GM12878 (cell line): ENCODE measurements at regions not wholly inside any gene's neighbourhood (a gene's known extent, or its start where the extent isn't known, plus 50 kb on each side); places are given as distances from the start of the nearest gene placed in this dataset.

Experiments used
- ATAC-seq: fragments of 200-7000 bp; cut with Tn5 transposase; 3 replicates; pipeline ENCODE4 v1.9.1; 2020; ENCODE audit warnings: mild to moderate bottlenecking, moderate library complexity
- BruUV-seq: library from RNA; stranded (reverse); fragments of 400-500 nt; replicated peaks from 2 replicates; lab custom pipeline; 2021; lab: Mats Ljungman, UMichigan
- CTCF ChIA-PET: fragments of 300-600 bp; sonication (Branson Sonifier 250); formaldehyde crosslinking; extraction: SDS; loops from one replicate; lab custom pipeline; 2021; ENCODE audit warnings: inconsistent platforms; lab: Yijun Ruan, JAX
- POLR2A ChIA-PET: fragments of 350-600 bp; formaldehyde crosslinking; extraction: SDS; loops from one replicate; lab custom pipeline; 2021; ENCODE audit warnings: inconsistent platforms; lab: Charles Lee
- RAD21 ChIA-PET: fragments of 300-600 bp; sonication (Branson Sonifier 250); formaldehyde crosslinking; loops from one replicate; lab custom pipeline; 2023; ENCODE audit warnings: antibody characterized with exemption; ENCODE audit not compliant: unreplicated experiment; lab: Charles Lee
- SMC1A ChIA-PET: fragments of 300-600 bp; sonication (Branson Sonifier 250); formaldehyde crosslinking; loops from one replicate; lab custom pipeline; 2023; ENCODE audit not compliant: unreplicated experiment, uncharacterized antibody; lab: Charles Lee
- DNase-seq: peaks from one replicate; pipeline ENCODE4 v3.0.0-alpha.2; 2011; ENCODE audit warnings: low read depth, low spot score
- FAIRE-seq: peaks from 3 replicates; lab custom pipeline; 2011; peaks lifted over from hg19 to GRCh38; lab: Jason Lieb, UNC
- H2AFZ ChIP-seq: 2 replicates; pipeline ENCODE4 v1.6.0; 2011; ENCODE audit warnings: low read depth, low read length, control low read depth; ENCODE audit not compliant: control insufficient read depth
- H3K27ac ChIP-seq: 2 replicates; pipeline ENCODE4 v1.5.1; 2011; ENCODE audit warnings: control low read depth; ENCODE audit not compliant: control insufficient read depth, insufficient read depth
- H3K27me3 ChIP-seq, 2 experiments: replicated peaks in 1 of 2; 2 replicates each; pipeline versions ENCODE4 v1.6.0 to v1.6.1; 2011; ENCODE audit warnings: low read length in 1 of 2; ENCODE audit not compliant: control insufficient read depth in 2 of 2, insufficient read depth in 2 of 2
- H3K36me3 ChIP-seq, 2 experiments: 2 replicates each; pipeline ENCODE4 v1.5.1; 2011; ENCODE audit warnings: low read length in 1 of 2; ENCODE audit not compliant: control insufficient read depth in 2 of 2, insufficient read depth in 2 of 2
- H3K4me1 ChIP-seq: 2 replicates; pipeline ENCODE4 v1.6.1; 2011; ENCODE audit warnings: mild to moderate bottlenecking, low read length, moderate library complexity, mixed read lengths; ENCODE audit not compliant: control insufficient read depth, insufficient read depth
- H3K4me2 ChIP-seq: 2 replicates; pipeline ENCODE4 v1.6.0; 2011; ENCODE audit warnings: control low read depth; ENCODE audit not compliant: control insufficient read depth, insufficient read depth
- H3K4me3 ChIP-seq: fragments of 200-600 bp; sonication (generic); 2 replicates; pipeline ENCODE4 v1.5.1; 2016
- H3K79me2 ChIP-seq: 2 replicates; pipeline ENCODE4 v1.6.0; 2011; ENCODE audit warnings: low read length; ENCODE audit not compliant: control insufficient read depth, insufficient read depth
- H3K9ac ChIP-seq: 2 replicates; pipeline ENCODE4 v1.8.0; 2011; ENCODE audit warnings: low read length, control low read depth, mixed read lengths; ENCODE audit not compliant: control insufficient read depth, insufficient read depth
- H3K9me3 ChIP-seq: replicated peaks from 3 replicates; pipeline ENCODE4 v1.5.1; 2011; ENCODE audit warnings: mild to moderate bottlenecking, low read length; ENCODE audit not compliant: control insufficient read depth, insufficient read depth
- H4K20me1 ChIP-seq: 2 replicates; pipeline ENCODE4 v1.6.0; 2011; ENCODE audit not compliant: control insufficient read depth, insufficient read depth
- BMI1 ChIP-seq: fragments of 450-650 bp; IDR thresholded peaks from 2 replicates; pipeline ENCODE4 v1.6.1; 2016; ENCODE audit warnings: mild to moderate bottlenecking, moderate library complexity, borderline replicate concordance
- CEBPB ChIP-seq, 2 experiments: fragments of 150-350 bp in 1 of 2; IDR thresholded peaks; 2 replicates each; pipeline ENCODE4 v1.6.1; 2012 to 2014; ENCODE audit warnings: low read depth in 2 of 2, low read length in 2 of 2, borderline replicate concordance in 1 of 2, inconsistent platforms in 1 of 2
- ESRRA ChIP-seq: IDR thresholded peaks from 2 replicates; pipeline ENCODE4 v1.6.1; 2012; ENCODE audit warnings: mild to moderate bottlenecking, low read length, improper control_type of control experiment
- MEF2A ChIP-seq: IDR thresholded peaks from 2 replicates; pipeline ENCODE4 v1.6.1; 2011; ENCODE audit warnings: low read depth, mild to moderate bottlenecking, low read length, moderate library complexity; ENCODE audit not compliant: insufficient read depth
- POLR2A ChIP-seq: IDR thresholded peaks from 2 replicates; pipeline ENCODE4 v1.6.1; 2011; ENCODE audit warnings: low read depth, mild to moderate bottlenecking, low read length
- RB1 ChIP-seq: fragments of 450-650 bp; formaldehyde crosslinking; IDR thresholded peaks from 2 replicates; pipeline ENCODE4 v1.6.1; 2017; ENCODE audit warnings: mild to moderate bottlenecking, borderline replicate concordance
- TCF7 ChIP-seq: IDR thresholded peaks from 2 replicates; pipeline ENCODE4 v1.6.1; 2014; ENCODE audit warnings: antibody characterized with exemption, borderline replicate concordance
- ZSCAN29 ChIP-seq: fragments of 450-650 bp; IDR thresholded peaks from 2 replicates; pipeline ENCODE4 v1.6.1; 2017; ENCODE audit warnings: mild to moderate bottlenecking, moderate library complexity
- WGBS: methylation state at CpG from one replicate; pipeline ENCODE4 v1.1.6; 2016; ENCODE audit warnings: low lambda C conversion rate; ENCODE audit not compliant: insufficient replicate concordance, insufficient coverage; ENCODE audit errors: missing lambda C conversion rate; 5-methylcytosine and 5-hydroxymethylcytosine counted together
- in situ Hi-C: fragments of 300-500 bp; cut with MboI; formaldehyde crosslinking; loops from 9 replicates; pipeline ENCODE4 v1.14.3; 2018; ENCODE audit warnings: mixed read lengths
- intact Hi-C: fragments of 100-400 bp; cut with micrococcal nuclease; formaldehyde crosslinking; loops from one replicate; pipeline ENCODE4 v1.14.2; 2022; ENCODE audit not compliant: unreplicated experiment
- TF ChIP-seq, protein P1 (sequence below): fragments of 450-650 bp; IDR thresholded peaks from 2 replicates; pipeline ENCODE4 v1.6.1; 2017; ENCODE audit warnings: borderline replicate concordance

DNA sequence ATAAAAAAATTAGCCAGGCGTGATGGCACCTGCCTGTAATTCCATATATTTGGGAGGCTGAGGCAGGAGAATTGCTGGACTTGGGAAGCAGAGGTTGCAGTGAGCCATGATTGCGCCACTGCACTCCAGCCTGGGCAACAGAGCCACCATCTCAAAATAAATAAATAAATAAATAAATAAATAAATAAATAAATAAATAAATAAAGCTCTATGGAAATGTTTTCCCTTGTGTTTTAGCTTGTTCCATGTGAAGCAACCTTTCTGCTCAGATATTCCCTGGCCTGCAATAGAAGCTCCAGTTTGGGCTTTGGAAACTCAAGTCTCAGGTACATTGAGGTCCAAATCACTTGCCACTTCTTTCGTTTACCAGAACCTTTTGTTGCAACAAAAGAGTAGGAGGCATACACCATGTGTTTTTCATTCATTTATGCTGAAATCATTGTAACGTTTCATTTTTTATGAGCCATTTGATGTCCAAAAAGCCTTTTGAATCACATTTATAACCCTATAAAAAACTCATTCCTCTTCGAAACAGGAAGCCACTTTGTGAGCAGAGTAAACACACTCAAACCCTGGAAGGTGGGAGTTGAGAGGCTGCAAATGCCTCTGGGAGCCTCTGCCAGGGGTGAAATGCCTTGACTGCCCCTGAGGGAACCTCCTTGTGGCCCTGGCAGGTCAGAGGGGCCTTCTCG lies 376.6 kb upstream of the TBX3 start:
- ChIA-PET POLR2A (no interaction called here), SMC1A (interaction anchor here (0.9 kb wide), 1 partner anchor 9 kb away, joined by 3 read pairs; no protein-coding TSS in a partner anchor), RAD21 (no interaction called here), CTCF (no interaction called here)
- no peak for TF ChIP-seq ESRRA
- TF ChIP-seq POLR2A, result no peak
- no peak for TF ChIP-seq ZSCAN29
- TF ChIP-seq BMI1, result no peak
- no peak for TF ChIP-seq RB1
- TF ChIP-seq CEBPB (IDR thresholded peaks at IDR 0.05; ENCODE audit: borderline replicate concordance in 1 of 2, low read depth in 2 of 2, low read length in 2 of 2), result no peak
- TF ChIP-seq, protein P1, sequence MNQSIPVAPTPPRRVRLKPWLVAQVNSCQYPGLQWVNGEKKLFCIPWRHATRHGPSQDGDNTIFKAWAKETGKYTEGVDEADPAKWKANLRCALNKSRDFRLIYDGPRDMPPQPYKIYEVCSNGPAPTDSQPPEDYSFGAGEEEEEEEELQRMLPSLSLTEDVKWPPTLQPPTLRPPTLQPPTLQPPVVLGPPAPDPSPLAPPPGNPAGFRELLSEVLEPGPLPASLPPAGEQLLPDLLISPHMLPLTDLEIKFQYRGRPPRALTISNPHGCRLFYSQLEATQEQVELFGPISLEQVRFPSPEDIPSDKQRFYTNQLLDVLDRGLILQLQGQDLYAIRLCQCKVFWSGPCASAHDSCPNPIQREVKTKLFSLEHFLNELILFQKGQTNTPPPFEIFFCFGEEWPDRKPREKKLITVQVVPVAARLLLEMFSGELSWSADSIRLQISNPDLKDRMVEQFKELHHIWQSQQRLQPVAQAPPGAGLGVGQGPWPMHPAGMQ, result no peak
- TF ChIP-seq TCF7, result no peak
- TF ChIP-seq MEF2A, result no peak
- no peak overlapping the region for H2AFZ ChIP-seq
- H3K9me3 ChIP-seq, result no peaks in the 10 kb centered on the region
- H4K20me1 ChIP-seq, result no peaks in the 10 kb centered on the region
- WGBS, result 15% methylated on average over 6 of the region's 6 CpGs
- ATAC-seq, result no peak
- H3K36me3 ChIP-seq, result no peaks in the 10 kb centered on the region
- no peaks in the 10 kb centered on the region for H3K4me1 ChIP-seq
- intact Hi-C loops, result no loop called here
- H3K27me3 ChIP-seq, result no peaks in the 10 kb centered on the region
- no peak overlapping the region for H3K4me2 ChIP-seq
- no peaks in the 10 kb centered on the region for H3K79me2 ChIP-seq
- no peak overlapping the region for H3K27ac ChIP-seq
- H3K9ac ChIP-seq, result no peak overlapping the region
- FAIRE-seq, result no peak
- no peak for DNase-seq
- BruUV-seq, result no TSS peak
- in situ Hi-C loops, result no loop called here
- H3K4me3 ChIP-seq, result no peak overlapping the region
